Heart left ventricle (tissue), 16 donors: ENCODE measurements at regions not wholly inside any gene's neighbourhood (a gene's known extent, or its start where the extent isn't known, plus 50 kb on each side); places are given as distances from the start of the nearest gene placed in this dataset.

Source experiments
- ATAC-seq, 4 donors: fragments of 200-7000 bp; cut with Tn5 transposase; one replicate each; pipeline ENCODE4 v1.9.1; 2020 to 2022; ENCODE audit warnings: moderate library complexity in 4 of 4, mild to moderate bottlenecking in 3 of 4, moderate number of reproducible peaks in 1 of 4
- DNase-seq, 5 donors: peaks; one replicate each; pipeline ENCODE4 v3.0.0-alpha.2; 2020
- H3K27ac ChIP-seq, 12 donors: fragments of 200-600 bp; sonication (generic) in 4 of 12; one replicate each; pipeline versions ENCODE4 v1.5.0 to v1.8.0; 2016 to 2022; ENCODE audit warnings: mild to moderate bottlenecking in 2 of 12
- H3K27me3 ChIP-seq, 9 donors: fragments of 200-600 bp; sonication (generic) in 2 of 9; one replicate each; pipeline versions ENCODE4 v1.5.1 to v1.8.0; 2016 to 2022; ENCODE audit warnings: mild to moderate bottlenecking in 3 of 9
- H3K36me3 ChIP-seq, 9 donors: fragments of 200-600 bp; sonication (generic) in 2 of 9; one replicate each; pipeline versions ENCODE4 v1.5.0 to v1.8.0; 2018 to 2022; ENCODE audit warnings: mild to moderate bottlenecking in 2 of 9
- H3K4me1 ChIP-seq, 12 donors: fragments of 200-600 bp; sonication (generic) in 4 of 12; one replicate each; pipeline versions ENCODE4 v1.5.0 to v1.8.0; 2016 to 2022; ENCODE audit warnings: mild to moderate bottlenecking in 3 of 12
- H3K4me3 ChIP-seq, 12 donors: fragments of 200-600 bp; sonication (generic) in 4 of 12; one replicate each; pipeline versions ENCODE4 v1.5.0 to v1.8.0; 2017 to 2022; ENCODE audit warnings: mild to moderate bottlenecking in 9 of 12, moderate library complexity in 4 of 12
- H3K9me3 ChIP-seq, 12 donors: fragments of 200-600 bp; sonication (generic) in 4 of 12; one replicate each; pipeline versions ENCODE4 v1.5.0 to v1.8.0; 2016 to 2022; ENCODE audit warnings: mild to moderate bottlenecking in 1 of 12
- CTCF ChIP-seq, 12 donors: fragments of 200-600 bp; sonication (generic) in 4 of 12; IDR thresholded peaks; one replicate each; pipeline versions ENCODE4 v1.5.0 to v1.8.0; 2018 to 2022; ENCODE audit warnings: antibody characterized with exemption in 12 of 12, mild to moderate bottlenecking in 5 of 12
- POLR2A ChIP-seq, 2 donors: fragments of 450-650 bp; IDR thresholded peaks; one replicate each; pipeline ENCODE4 v1.6.1; 2017; ENCODE audit warnings: antibody characterized with exemption in 2 of 2, mild to moderate bottlenecking in 2 of 2, moderate library complexity in 2 of 2
- WGBS, 4 donors: extraction: QIAGEN DNeasy Blood & Tissue Kit in 2 of 4; methylation state at CpG; one replicate each; pipeline versions ENCODE4 v1.1.5 to v1.1.7; 2013 to 2018; 5-methylcytosine and 5-hydroxymethylcytosine counted together
- intact Hi-C, 10 donors: fragments of 100-400 bp; cut with DNase I; formaldehyde crosslinking; loops; one replicate each; pipeline versions ENCODE4 v1.11.1 to v1.14.2; 2022
- donor health status: ischemic (EF 13 %, LVEDD 7.1; RV severe dilation, severe dysfunction).
- donor health status: healthy with polysubstance abuse.
- donor health status: DM: no; HTN: yes; CAD: no.
- donor health status: DM: no; HTN: no; CAD: no.
- donor health status: ischemic (EF 25% LVEDD 6.9; RV normal size, moderate dysfunction).
- donor health status: ischemic (EF 25% LVEDD 5.7; RV mildly dilated, moderate dysfunction).
- donor health status: healthy.
- donor health status: DM: yes; HTN: yes; CAD: no.
- donor health status: ischemic (EF 35%, LVEDD 5.7; RV mildly dilated, moderate dysfunction).
- donor health status: nonischemic (EF 11% LVEDD 7.7; RV severe dilation, severe dysfunction).
- donor health status: DM: yes; HTN: yes; CAD: no.
- donor health status: PGD.
- donor health status: ischemic (EF 29% LVEDD 5.4; RV normal size, mild dysfunction).
- donor health status: nonischemic (EF 23%, LVEDD 6.1; RV moderate dilation, normal function).

DNA sequence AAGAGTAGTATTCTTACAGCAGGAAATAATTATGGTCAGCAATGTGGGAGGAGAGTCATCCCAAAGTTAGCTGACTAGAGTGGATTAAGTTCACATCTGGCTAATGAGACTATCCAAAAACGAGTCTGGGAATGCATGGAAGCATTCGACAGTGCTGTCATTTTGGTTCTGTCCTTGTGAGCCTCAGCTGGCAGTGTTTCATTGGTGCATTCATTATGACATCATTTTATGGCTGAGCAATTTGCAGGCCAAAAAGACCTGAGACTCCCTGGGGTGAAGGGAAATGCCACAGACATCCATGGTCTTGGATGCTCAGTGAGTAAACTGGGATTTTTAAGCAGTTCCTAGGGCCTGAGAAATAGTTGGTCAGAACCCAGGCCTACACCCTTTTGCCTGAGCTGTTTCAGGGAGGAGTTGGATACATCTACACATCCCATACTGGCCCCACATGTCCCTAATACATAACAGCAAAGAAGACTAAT, 196.4 kb upstream of the CCN2 start:
- Histone ChIP-seq H3K36me3 (no peaks in the 10 kb centered on the region), H3K4me3 (no peak overlapping the region), H3K27ac (peak overlapping the region in 6 of 12 donors; percentile 21 to 66 (median 48)), H3K4me1 (peaks cover 0 to 16% (median 0%) of the 10 kb centered on the region in 12 donors), H3K27me3 (no peaks in the 10 kb centered on the region), H3K9me3 (no peaks in the 10 kb centered on the region)
- TF ChIP-seq POLR2A (IDR thresholded peaks at IDR 0.05) (no peak), CTCF (IDR thresholded peaks at IDR 0.05) (no peak)
- peak; percentile 63 to 97 (median 80) for ATAC-seq
- peak in 3 of 5 donors; percentile 18 to 44 (median 29) for DNase-seq
- intact Hi-C loops, result no loop called here
- WGBS, 4 donors, result 56 to 66% (median 59%) methylated on average over 2 of the region's 2 CpGs

GRCh38 chr6:132144456-132144855, 193.3 kb upstream of the CCN2 start:
- DNase-seq (no peak), ATAC-seq (no peak)
- Histone ChIP-seq H3K36me3 (no peaks in the 10 kb centered on the region), H3K27me3 (no peaks in the 10 kb centered on the region), H3K4me1 (peaks cover 0 to 19% (median 0%) of the 10 kb centered on the region in 12 donors), H3K4me3 (no peak overlapping the region), H3K9me3 (no peaks in the 10 kb centered on the region), H3K27ac (no peak overlapping the region)
- intact Hi-C loops, result no loop called here
- TF ChIP-seq CTCF (IDR thresholded peaks at IDR 0.05) (no peak), POLR2A (IDR thresholded peaks at IDR 0.05) (no peak)

DNA sequence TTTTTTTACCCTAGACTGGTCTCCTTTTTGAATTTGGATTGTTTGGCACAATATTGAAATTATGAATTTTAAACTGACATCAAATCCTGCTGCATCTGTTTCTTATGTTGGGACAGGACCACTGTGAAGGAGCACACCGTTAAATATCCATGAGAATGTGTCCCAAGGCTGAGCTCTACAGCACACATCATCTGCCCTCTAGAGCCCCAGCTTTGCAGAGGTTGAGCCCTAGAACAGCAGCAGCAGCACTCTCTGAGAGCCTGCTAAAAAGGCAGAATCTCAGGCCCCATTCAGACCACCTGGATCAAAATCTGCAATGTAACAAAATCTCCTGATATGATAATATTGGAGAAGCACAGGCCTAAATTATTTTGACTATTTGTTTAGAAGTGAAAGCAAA, 192.1 kb upstream of the CCN2 start:
- Histone ChIP-seq H3K4me3 (no peak overlapping the region), H3K27ac (no peak overlapping the region), H3K27me3 (no peaks in the 10 kb centered on the region), H3K4me1 (peaks cover 0 to 19% (median 0%) of the 10 kb centered on the region in 12 donors), H3K36me3 (no peaks in the 10 kb centered on the region), H3K9me3 (no peaks in the 10 kb centered on the region)
- intact Hi-C loops, result no loop called here
- no peak for DNase-seq
- TF ChIP-seq POLR2A (IDR thresholded peaks at IDR 0.05) (no peak), CTCF (IDR thresholded peaks at IDR 0.05) (no peak)
- no peak for ATAC-seq
- 49 to 60% (median 54%) methylated on average over 1 of the region's 1 CpG for WGBS, 4 donors

DNA sequence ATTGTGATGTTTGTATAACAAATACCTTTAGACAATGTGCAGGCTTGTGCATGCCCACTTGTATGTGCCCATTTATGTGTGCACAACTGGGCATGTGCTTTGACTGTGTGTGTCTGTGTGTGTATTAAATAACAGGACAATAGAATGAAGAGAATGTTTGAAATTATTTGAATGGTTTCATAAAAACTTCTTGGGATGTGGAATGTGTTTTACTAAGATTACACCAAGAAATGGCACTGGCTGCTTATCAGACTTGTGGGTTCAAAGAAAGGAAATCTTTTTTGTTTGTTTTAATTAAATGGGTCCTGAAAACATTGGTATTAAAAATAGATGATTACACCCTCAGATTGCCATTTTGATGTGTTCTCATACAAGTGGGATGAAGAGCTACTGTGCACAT, 191.6 kb upstream of the CCN2 start:
- ATAC-seq (no peak), DNase-seq (no peak)
- H3K4me3 ChIP-seq, result no peak overlapping the region
- peaks cover 0 to 19% (median 0%) of the 10 kb centered on the region in 12 donors for H3K4me1 ChIP-seq
- H3K9me3 ChIP-seq, result no peaks in the 10 kb centered on the region
- TF ChIP-seq POLR2A (IDR thresholded peaks at IDR 0.05) (no peak), CTCF (IDR thresholded peaks at IDR 0.05) (no peak)
- intact Hi-C loops, result no loop called here
- H3K27me3 ChIP-seq, result no peaks in the 10 kb centered on the region
- peak overlapping the region in 2 of 12 donors; percentile 4 to 42 for H3K27ac ChIP-seq
- no peaks in the 10 kb centered on the region for H3K36me3 ChIP-seq
